ENCODE measurements at regions not wholly inside any gene's neighbourhood (a gene's known extent, or its start where the extent isn't known, plus 50 kb on each side); places are given as distances from the start of the nearest gene placed in this dataset.

- TF ChIP-seq POLR2A (IDR thresholded peaks at IDR 0.05), result no peak
- TF ChIP-seq, protein P1, sequence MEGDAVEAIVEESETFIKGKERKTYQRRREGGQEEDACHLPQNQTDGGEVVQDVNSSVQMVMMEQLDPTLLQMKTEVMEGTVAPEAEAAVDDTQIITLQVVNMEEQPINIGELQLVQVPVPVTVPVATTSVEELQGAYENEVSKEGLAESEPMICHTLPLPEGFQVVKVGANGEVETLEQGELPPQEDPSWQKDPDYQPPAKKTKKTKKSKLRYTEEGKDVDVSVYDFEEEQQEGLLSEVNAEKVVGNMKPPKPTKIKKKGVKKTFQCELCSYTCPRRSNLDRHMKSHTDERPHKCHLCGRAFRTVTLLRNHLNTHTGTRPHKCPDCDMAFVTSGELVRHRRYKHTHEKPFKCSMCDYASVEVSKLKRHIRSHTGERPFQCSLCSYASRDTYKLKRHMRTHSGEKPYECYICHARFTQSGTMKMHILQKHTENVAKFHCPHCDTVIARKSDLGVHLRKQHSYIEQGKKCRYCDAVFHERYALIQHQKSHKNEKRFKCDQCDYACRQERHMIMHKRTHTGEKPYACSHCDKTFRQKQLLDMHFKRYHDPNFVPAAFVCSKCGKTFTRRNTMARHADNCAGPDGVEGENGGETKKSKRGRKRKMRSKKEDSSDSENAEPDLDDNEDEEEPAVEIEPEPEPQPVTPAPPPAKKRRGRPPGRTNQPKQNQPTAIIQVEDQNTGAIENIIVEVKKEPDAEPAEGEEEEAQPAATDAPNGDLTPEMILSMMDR (IDR thresholded peaks at IDR 0.05), result no peak
Measured at GRCh38 chr2:7269106-7269643, 352.0 kb downstream of the RNF144A start.
